NCI-H2171 treated with DMSO at 0.1 percent for 48 hours (cell line): ENCODE measurements at regions not wholly inside any gene's neighbourhood (a gene's known extent, or its start where the extent isn't known, plus 50 kb on each side); places are given as distances from the start of the nearest gene placed in this dataset.

ENCODE experiments used
- DNase-seq: peaks from one replicate; lab custom pipeline; 2025; lab: John Stamatoyannopoulos, UW

DNA sequence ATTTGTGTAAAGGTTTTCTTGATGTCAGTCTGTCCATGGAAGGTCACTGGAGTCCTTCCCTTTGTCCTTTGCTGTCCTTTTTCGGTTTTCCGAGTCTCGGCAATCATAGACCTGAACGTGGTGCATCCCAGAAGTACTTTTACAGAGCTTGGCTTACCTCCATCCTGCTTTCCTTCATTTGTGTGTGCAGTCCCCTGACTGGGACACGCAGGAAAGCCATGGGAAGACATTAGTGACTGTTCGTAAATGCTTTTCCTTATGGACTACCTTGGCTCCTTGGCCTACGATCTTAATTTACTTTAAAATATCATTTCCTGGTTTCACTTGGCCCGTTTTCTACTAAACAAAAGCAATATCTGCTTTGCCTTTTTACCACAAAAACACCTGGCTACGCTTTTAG is 328.4 kb upstream of the RARB start:
- DNase-seq = no peak

DNA sequence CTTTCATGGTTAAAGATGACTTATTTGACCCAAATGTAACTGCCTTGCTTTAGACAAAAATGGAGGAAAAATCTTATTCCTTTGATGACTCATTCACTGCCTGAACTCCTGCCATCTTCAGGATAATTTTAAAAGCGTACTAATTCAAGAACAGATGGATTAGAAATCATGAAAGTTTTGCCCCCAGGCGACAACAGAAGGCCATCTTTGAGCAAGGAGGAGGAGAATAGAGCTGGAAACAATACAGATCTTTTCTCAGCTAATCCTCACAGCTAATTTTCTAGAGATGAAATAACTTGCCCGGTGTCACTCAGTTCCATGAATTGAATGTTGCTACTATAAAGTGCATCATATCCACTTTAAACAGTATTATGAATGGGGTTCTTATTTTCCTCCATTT is 324.7 kb upstream of the RARB start:
- no peak for DNase-seq

GRCh38 chr3:25107918-25108617 is 320.0 kb upstream of the RARB start:
- no peak for DNase-seq

GRCh38 chr3:25110642-25111041 is 317.4 kb upstream of the RARB start:
- no peak for DNase-seq

- no peak for DNase-seq
These were observed 314.2 kb upstream of the RARB start for GRCh38 chr3:25113891-25114290.

DNA sequence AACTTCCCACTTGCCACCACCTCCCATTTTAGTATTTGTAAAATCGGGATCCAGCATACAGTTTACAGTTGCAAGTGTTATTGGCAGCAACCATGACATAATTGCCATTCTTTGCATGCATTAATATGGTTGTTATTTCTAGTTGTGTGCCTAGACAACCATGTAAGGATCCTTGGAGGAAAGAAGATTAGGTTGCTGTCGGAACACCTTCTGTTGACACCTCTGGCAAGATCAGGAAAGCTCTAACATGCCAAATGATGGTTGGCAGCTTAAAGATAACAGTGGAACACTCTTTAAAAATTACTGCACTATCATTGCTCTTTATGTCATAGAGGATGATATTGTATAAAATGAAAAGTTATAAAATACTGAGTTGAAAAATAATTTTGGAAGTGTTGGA is 313.5 kb upstream of the RARB start:
- DNase-seq = no peak

DNA sequence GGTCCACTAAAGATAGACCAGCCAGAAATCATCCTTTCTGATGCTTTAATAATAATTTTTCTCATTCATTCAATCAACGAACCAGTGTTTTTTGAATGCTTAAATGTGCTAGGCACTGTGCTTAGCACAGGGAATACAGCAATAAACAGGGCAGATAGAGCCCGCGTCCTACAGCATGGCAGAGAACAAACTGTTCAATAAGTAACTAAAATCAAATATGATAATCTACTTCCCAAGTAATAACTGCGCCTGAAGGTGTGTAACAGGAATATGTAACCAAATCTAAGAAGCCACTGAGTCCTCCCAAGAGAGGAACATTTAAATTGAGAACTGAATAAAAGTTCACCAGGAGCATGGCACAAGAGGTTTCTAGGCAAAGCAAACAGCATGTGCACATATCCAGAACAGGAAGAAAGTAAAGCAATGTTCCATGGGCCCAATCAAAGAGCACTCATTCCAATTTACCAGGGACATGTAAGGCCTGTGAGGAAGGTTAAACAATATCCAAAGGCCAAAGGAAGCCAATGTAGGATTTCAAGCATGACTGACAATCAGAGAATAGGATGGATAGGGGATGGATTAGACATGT is 311.0 kb upstream of the RARB start:
- DNase-seq = no peak

DNA sequence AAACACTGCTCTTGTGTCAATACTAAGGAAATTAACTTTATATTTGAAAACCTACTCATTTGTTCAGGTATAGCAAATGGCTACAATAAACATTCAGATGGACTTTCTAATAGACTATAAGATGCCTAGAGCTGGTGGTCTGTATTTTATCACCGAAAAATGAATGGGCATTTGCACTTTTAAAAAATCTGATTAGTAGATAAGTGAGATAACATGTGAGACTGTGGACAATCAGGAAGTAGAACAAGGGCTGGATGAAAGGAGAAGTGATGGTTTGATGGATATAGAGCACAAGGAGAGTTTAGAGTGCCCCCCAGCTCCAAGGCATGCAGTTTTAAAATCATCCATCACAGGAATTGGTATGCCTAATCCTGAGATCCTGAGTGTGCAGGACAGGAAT is 308.4 kb upstream of the RARB start:
- no peak for DNase-seq

DNA sequence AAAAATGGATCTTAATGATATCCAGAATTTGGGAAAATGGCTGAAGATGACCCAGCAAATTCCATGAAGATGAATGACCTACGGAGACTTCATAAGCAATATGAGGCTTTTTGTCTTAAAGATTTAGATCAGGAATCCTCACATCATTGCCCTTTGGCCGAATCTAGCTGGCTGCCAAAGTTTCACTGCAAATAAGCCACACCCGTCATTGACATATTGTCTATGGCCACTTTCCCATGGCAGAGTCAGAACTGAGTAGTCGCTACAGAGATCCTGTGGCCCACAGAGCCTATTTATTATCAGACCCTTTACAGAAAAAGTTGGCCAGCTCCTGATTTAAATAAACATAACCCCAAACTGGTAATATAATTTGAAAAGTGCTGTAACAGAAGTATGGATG is 307.4 kb upstream of the RARB start:
- DNase-seq = no peak

- DNase-seq = no peak
These were observed 302.9 kb upstream of the RARB start for GRCh38 chr3:25125201-25125600.

- no peak for DNase-seq
These were observed 299.3 kb upstream of the RARB start for GRCh38 chr3:25128735-25129134.

DNA sequence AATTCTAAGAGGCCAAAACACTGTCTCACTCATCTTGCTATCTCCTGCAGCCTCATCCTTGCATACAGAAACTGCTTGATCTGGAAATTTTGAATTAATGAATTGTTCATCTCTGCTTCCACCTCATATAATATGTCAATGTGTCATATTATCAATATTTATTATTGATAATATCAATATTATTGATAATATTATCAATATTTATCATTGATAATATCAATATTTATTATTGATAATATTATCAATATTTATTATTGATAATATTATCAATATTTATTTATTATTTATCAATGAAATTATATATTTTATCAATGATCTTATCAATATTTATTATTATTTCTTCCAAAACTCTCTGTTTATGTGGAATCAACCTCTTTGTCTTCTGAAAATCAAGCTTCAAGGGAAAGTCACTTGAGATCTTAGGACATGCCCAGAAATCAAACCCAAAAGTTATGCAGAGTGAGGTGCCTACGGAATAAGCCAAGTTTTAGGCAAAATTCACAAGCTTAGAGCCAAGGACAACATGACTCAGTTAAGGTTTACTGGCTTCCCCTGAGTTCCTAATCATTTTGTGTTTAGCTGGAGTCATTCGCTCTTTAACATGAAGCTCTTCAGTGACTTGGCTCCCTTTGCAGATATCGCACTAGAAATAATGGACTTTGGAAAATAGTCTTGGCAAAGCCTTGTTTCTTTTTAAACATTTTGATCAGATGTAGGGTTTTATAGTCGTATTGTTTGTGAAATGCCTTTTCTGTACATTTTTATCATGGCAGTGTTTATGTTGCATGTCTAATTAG is 297.1 kb upstream of the RARB start:
- DNase-seq = no peak

GRCh38 chr3:25133588-25133987 is 294.5 kb upstream of the RARB start:
- no peak for DNase-seq

- no peak for DNase-seq
These were observed 290.5 kb upstream of the RARB start for GRCh38 chr3:25137606-25138005.

- DNase-seq = no peak
These were observed 288.8 kb upstream of the RARB start for GRCh38 chr3:25139267-25139666.

GRCh38 chr3:25142609-25143355 is 285.3 kb upstream of the RARB start:
- DNase-seq = peak; percentile 9

GRCh38 chr3:25143356-25144025 is 284.6 kb upstream of the RARB start:
- DNase-seq = no peak

- DNase-seq = no peak
These were observed 283.6 kb upstream of the RARB start for GRCh38 chr3:25144430-25144829.

DNA sequence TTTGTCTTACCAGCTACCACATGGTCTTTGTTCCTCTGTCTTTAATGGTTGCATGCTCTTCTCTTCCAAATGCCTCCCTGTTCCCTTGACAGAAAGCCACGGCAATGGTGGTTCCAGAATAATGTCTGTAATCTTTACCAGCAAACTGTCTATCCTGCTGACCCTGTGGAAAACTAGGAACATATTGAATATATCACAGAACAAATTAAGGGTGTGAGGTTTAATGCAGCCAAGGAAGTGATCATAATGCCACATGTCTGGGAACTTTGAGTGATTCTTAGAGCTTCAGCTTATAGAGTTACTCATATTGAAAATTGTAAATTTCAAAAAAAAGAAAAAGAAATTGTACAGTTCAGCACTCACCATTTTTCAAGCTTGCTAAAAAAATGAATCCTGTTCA is 282.9 kb upstream of the RARB start:
- no peak for DNase-seq

- peak; percentile 12 for DNase-seq
These were observed 277.9 kb upstream of the RARB start for GRCh38 chr3:25150199-25150598.

DNA sequence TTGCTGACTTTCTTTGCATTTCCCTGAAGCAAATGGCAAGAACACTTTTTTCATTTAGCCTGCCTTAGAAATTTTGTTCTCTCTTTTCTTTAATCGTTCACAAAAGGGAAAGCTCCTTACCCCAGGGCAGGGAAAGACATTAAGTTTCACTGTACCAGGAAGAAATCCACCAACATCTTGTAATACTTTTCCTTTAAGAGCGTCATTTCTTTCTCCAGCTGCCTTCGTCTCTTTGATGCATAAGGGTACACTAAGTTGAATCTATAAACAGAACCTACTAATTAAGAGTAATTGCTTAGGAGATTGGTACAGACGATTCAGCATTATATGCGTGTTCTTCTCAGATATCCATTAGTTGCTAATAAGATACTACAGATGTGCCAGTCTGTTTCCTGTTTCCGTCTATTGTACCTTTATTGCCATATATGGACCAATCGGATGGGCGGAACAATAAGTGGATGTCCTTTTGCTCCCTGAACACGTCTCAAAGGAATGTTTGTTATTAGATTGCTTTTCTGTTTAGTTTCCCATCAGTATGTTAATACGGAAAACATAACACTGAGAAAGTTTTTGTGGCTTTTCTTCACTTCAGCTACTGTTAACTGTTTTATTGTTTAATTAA is 276.7 kb upstream of the RARB start:
- no peak for DNase-seq

DNA sequence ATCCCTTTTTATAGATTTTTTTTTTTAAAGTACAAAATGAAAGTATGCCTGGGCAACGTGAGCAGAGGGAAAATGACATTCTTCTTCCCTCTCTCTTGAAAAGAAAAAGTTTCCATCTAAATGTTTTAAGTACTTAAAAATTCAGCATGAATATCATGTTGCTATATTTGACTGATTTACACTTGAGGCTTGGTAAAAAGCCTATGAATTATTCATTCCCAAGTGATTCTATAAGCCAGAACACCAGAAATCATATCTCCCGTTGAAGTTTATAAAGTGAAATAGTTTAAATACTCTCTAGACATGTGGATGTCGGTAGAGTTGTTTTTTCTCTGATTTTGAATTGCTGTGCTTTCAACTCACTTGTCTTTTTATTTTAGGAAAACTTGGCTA is 276.2 kb upstream of the RARB start:
- DNase-seq = no peak
